22Rv1 (cell line): ENCODE measurements at regions not wholly inside any gene's neighbourhood (a gene's known extent, or its start where the extent isn't known, plus 50 kb on each side); places are given as distances from the start of the nearest gene placed in this dataset.

Experiments
- ZFX ChIP-seq: fragments of 450-650 bp; IDR thresholded peaks from 2 replicates; pipeline ENCODE4 v1.6.1; 2017; ENCODE audit warnings: antibody characterized with exemption, borderline replicate concordance
- TF ChIP-seq, protein P1 (sequence below): fragments of 450-650 bp; IDR thresholded peaks from 2 replicates; pipeline ENCODE4 v1.5.1; 2017; ENCODE audit warnings: mild to moderate bottlenecking

GRCh38 chr10:2205406-2205805, 468.1 kb upstream of the ADARB2 start:
- TF ChIP-seq, protein P1, sequence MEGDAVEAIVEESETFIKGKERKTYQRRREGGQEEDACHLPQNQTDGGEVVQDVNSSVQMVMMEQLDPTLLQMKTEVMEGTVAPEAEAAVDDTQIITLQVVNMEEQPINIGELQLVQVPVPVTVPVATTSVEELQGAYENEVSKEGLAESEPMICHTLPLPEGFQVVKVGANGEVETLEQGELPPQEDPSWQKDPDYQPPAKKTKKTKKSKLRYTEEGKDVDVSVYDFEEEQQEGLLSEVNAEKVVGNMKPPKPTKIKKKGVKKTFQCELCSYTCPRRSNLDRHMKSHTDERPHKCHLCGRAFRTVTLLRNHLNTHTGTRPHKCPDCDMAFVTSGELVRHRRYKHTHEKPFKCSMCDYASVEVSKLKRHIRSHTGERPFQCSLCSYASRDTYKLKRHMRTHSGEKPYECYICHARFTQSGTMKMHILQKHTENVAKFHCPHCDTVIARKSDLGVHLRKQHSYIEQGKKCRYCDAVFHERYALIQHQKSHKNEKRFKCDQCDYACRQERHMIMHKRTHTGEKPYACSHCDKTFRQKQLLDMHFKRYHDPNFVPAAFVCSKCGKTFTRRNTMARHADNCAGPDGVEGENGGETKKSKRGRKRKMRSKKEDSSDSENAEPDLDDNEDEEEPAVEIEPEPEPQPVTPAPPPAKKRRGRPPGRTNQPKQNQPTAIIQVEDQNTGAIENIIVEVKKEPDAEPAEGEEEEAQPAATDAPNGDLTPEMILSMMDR, result no peak
- no peak for TF ChIP-seq ZFX
